SH-SY5Y (cell line): ENCODE measurements at regions not wholly inside any gene's neighbourhood (a gene's known extent, or its start where the extent isn't known, plus 50 kb on each side); places are given as distances from the start of the nearest gene placed in this dataset.

Experiments used
- GATA2 ChIP-seq: IDR thresholded peaks from 2 replicates; pipeline ENCODE4 v1.6.1; 2011; ENCODE audit warnings: mild to moderate bottlenecking, low read depth, low read length
- GATA3 ChIP-seq: IDR thresholded peaks from 2 replicates; pipeline ENCODE4 v1.6.1; 2011; ENCODE audit warnings: low read depth, mild to moderate bottlenecking, low read length, moderate library complexity

- TF ChIP-seq GATA3 (no peak), GATA2 (no peak)
Observed at GRCh38 chrX:39409246-39409917, 608.1 kb downstream of the MID1IP1 start.
